ENCODE measurements at regions not wholly inside any gene's neighbourhood (a gene's known extent, or its start where the extent isn't known, plus 50 kb on each side); places are given as distances from the start of the nearest gene placed in this dataset.

DNA sequence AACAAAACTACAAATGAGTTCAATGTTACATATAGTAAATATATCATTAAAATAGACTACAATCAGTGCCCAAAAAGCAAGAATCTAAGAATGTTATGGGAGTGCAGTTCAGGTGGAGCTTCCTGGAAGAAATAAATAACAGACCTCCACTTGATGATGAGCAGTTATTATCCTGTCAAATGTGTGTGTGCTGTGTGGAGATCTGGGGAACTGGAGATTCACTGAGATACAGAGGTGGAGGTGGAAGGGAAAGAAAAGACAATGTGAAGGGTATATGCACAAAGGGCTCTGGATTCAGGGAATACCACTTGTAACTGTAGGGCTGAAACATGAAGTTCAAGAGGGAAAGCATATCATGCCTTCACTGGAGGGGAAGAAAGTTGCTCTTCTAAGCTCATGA, 331.1 kb downstream of the SEMA3D start:
- TF ChIP-seq, protein P1, sequence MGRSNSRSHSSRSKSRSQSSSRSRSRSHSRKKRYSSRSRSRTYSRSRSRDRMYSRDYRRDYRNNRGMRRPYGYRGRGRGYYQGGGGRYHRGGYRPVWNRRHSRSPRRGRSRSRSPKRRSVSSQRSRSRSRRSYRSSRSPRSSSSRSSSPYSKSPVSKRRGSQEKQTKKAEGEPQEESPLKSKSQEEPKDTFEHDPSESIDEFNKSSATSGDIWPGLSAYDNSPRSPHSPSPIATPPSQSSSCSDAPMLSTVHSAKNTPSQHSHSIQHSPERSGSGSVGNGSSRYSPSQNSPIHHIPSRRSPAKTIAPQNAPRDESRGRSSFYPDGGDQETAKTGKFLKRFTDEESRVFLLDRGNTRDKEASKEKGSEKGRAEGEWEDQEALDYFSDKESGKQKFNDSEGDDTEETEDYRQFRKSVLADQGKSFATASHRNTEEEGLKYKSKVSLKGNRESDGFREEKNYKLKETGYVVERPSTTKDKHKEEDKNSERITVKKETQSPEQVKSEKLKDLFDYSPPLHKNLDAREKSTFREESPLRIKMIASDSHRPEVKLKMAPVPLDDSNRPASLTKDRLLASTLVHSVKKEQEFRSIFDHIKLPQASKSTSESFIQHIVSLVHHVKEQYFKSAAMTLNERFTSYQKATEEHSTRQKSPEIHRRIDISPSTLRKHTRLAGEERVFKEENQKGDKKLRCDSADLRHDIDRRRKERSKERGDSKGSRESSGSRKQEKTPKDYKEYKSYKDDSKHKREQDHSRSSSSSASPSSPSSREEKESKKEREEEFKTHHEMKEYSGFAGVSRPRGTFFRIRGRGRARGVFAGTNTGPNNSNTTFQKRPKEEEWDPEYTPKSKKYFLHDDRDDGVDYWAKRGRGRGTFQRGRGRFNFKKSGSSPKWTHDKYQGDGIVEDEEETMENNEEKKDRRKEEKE (IDR thresholded peaks at IDR 0.05) = no peak
- TF ChIP-seq MTA3 (IDR thresholded peaks at IDR 0.05; ENCODE audit: borderline replicate concordance, low read length) (no peak), TCF3 (IDR thresholded peaks at IDR 0.05; ENCODE audit: borderline replicate concordance, insufficient read depth, low read depth, low read length) (no peak), POLR2A (IDR thresholded peaks at IDR 0.05; ENCODE audit: low read depth, low read length) (no peak), CTCF (IDR thresholded peaks at IDR 0.05 in 2 of 3, conservative IDR thresholded peaks at IDR 0.05 in 1 of 3; ENCODE audit: control insufficient read depth in 2 of 3, extremely low read depth in 1 of 3, insufficient read depth in 1 of 3, low read depth in 3 of 3, low read length in 3 of 3) (no peak), NFXL1 (IDR thresholded peaks at IDR 0.05; ENCODE audit: borderline replicate concordance) (no peak), CEBPB (IDR thresholded peaks at IDR 0.05; ENCODE audit: borderline replicate concordance in 1 of 2, low read depth in 2 of 2, low read length in 2 of 2) (no peak), SP1 (IDR thresholded peaks at IDR 0.05; ENCODE audit: low read depth, low read length) (no peak), CBFB (IDR thresholded peaks at IDR 0.05; ENCODE audit: low read depth) (no peak)
- TF ChIP-seq, protein P2, sequence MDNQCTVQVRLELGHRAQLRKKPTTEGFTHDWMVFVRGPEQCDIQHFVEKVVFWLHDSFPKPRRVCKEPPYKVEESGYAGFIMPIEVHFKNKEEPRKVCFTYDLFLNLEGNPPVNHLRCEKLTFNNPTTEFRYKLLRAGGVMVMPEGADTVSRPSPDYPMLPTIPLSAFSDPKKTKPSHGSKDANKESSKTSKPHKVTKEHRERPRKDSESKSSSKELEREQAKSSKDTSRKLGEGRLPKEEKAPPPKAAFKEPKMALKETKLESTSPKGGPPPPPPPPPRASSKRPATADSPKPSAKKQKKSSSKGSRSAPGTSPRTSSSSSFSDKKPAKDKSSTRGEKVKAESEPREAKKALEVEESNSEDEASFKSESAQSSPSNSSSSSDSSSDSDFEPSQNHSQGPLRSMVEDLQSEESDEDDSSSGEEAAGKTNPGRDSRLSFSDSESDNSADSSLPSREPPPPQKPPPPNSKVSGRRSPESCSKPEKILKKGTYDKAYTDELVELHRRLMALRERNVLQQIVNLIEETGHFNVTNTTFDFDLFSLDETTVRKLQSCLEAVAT (IDR thresholded peaks at IDR 0.05) = no peak
- TF ChIP-seq, protein P3, sequence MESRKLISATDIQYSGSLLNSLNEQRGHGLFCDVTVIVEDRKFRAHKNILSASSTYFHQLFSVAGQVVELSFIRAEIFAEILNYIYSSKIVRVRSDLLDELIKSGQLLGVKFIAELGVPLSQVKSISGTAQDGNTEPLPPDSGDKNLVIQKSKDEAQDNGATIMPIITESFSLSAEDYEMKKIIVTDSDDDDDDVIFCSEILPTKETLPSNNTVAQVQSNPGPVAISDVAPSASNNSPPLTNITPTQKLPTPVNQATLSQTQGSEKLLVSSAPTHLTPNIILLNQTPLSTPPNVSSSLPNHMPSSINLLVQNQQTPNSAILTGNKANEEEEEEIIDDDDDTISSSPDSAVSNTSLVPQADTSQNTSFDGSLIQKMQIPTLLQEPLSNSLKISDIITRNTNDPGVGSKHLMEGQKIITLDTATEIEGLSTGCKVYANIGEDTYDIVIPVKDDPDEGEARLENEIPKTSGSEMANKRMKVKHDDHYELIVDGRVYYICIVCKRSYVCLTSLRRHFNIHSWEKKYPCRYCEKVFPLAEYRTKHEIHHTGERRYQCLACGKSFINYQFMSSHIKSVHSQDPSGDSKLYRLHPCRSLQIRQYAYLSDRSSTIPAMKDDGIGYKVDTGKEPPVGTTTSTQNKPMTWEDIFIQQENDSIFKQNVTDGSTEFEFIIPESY (IDR thresholded peaks at IDR 0.05) = no peak

Measured in GM12878 (cell line).